DND-41 (cell line): ENCODE measurements at regions not wholly inside any gene's neighbourhood (a gene's known extent, or its start where the extent isn't known, plus 50 kb on each side); places are given as distances from the start of the nearest gene placed in this dataset.

Source experiments
- CTCF ChIP-seq: IDR thresholded peaks from 2 replicates; pipeline ENCODE4 v1.5.1; 2012; ENCODE audit warnings: borderline replicate concordance, low read length, moderate library complexity, mild to moderate bottlenecking; ENCODE audit not compliant: poor library complexity, severe bottlenecking; ENCODE audit errors: extremely low read depth
- EZH2 ChIP-seq: IDR thresholded peaks from 3 replicates; pipeline ENCODE4 v1.6.1; 2012; ENCODE audit warnings: borderline replicate concordance, low read depth, mild to moderate bottlenecking, moderate library complexity, low read length, inconsistent platforms; ENCODE audit not compliant: severe bottlenecking

GRCh38 chr10:130464426-130464825 is 328.2 kb downstream of the GLRX3 start:
- TF ChIP-seq CTCF = no peak
- no peak for TF ChIP-seq EZH2
